HG03520 (cell line): ENCODE measurements at regions not wholly inside any gene's neighbourhood (a gene's known extent, or its start where the extent isn't known, plus 50 kb on each side); places are given as distances from the start of the nearest gene placed in this dataset.

Source experiments
- ATAC-seq: cut with Tn5 transposase; IDR thresholded peaks from one replicate; pipeline ENCODE4 v1.9.1; 2021; ENCODE audit warnings: mild to moderate bottlenecking, moderate library complexity; ENCODE audit not compliant: unreplicated experiment

- no peak for ATAC-seq
Observed at GRCh38 chr3:177824190-177824786, 627.0 kb upstream of the TBL1XR1 start.

DNA sequence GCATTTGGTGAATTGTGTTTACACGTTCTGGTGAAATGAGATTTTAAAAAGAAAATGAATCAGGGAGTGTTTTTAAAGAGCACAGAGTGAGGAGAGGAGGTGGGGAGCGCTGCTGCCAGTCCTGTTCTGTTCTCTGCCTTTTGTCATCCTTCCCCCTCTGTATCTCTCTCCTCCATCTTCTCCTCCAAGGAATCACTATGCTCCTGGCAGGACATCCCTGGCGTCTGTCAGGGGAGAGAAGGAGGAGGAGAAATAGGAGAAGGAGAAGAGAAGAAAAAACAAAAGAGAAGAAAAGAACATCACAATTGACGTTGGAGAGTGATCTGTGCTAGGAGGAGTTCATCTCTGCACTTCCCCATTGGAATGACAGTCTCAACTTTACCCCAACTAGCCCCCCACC is 627.6 kb upstream of the TBL1XR1 start:
- no peak for ATAC-seq

DNA sequence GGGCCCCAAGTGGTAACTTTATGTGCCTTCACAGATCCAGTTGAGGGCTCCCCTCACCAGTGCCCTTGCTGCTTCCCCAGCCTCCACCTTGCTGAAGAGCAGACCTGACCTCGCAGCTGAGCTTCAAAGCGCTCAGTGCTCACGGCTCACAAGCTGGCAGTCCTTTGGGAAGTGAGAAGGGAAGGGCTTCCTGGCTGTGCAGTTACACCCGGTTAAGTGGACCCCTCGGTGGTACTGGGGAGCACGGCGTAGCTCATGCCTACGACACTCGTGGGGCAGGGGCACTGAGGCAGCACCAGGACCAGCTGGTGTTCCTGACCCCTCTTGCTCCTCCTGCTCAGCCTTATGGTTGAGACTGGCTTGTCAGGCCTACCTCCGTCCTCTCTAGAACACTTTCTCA is 629.0 kb upstream of the TBL1XR1 start:
- ATAC-seq: no peak

DNA sequence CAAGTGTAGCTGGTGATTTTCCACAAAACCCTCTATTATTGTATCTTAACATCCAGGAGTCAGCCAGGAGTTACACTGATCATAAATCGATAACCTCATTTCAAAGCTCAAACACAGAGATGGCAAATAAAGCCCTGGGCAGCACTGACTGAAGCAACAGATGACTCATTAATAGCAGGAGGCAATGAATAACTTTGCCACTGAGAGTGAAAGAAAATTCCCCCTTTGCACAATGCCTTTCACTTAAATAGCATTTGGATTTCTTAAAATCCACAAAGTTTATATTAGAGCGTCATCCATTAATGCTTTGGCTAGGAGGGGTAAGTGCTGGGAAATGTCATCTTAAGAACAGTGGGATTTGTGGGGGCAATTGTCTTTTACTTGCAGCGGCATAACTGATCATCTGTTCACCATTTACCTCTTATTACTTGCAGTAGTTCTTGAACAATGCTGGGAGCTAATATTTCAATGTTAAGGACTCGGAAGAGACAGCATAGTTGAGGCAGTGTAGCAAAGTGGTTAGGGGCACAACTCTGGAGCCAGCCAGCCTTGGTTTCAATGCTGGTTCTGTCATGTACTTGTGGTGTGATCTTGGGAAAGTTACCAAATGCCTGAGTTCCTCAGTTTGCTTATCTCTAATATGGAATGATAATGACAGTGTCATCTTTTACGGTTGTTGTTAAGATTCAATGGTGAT is 630.4 kb upstream of the TBL1XR1 start:
- ATAC-seq: no peak

- ATAC-seq: no peak
Observed at GRCh38 chr3:177828208-177828565, 630.9 kb upstream of the TBL1XR1 start.

DNA sequence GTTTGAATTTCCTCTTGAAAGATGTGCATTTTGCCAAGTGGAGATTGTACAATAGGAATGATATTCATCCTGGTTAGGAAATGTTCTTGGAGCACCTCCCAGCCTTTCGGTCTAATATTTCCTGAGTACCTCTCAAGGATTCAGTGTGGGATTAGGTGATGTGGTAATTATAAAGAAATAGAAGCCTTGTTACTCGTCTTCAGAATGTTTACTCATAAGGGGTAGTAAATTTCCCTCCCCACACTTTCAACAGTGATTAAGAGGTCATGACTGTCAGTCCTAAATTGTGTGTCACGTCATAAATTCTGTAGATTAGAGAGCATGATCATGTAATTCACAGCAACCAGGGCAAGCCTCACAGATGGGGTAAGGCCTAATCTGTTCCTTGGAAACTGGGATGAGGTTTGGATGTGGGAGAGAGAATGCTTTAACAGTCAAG is 633.1 kb upstream of the TBL1XR1 start:
- ATAC-seq: no peak

DNA sequence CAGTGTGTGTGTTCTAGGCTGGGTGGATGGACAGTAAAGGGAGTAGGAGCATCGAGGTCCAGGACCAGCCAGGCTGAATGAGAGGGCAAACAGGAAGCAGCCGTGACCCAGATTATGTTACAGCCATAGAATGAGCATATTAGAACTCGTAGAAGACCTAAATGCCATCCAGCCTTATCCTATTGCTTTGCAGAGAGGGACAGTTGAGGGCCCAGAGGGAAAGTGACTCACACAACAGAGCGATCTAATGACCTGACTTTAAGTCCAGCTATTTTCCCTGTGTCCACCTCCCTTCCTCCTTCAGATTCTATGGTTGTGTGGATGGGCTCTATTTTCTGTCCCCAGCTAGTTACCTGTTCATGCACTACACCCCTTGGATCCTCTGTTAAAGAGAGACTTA is 634.1 kb upstream of the TBL1XR1 start:
- ATAC-seq: no peak

- ATAC-seq: no peak
Observed at GRCh38 chr3:177832880-177833279, 635.6 kb upstream of the TBL1XR1 start.

DNA sequence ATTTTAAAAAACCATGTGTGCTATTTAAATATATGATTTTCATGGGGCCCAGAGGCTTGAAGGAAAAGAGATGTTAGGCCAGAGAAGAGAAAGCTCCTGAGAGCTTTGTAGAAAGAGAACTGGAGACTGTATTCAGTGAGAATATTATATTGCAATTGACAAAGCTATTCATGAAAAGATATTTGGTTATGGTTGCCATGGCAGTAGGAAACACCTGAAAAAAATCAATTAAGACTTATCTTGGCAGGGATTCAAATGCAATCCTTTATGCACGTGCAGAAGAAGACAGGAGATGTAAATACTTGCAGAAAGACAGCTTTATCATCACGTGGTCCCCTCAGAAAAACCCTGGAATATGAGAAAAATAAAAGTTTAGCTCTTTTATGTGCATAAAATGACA is 636.0 kb upstream of the TBL1XR1 start:
- ATAC-seq: no peak

- ATAC-seq: no peak
Observed at GRCh38 chr3:177835008-177835407, 637.7 kb upstream of the TBL1XR1 start.

- no peak for ATAC-seq
Observed at GRCh38 chr3:177835917-177836316, 638.6 kb upstream of the TBL1XR1 start.

DNA sequence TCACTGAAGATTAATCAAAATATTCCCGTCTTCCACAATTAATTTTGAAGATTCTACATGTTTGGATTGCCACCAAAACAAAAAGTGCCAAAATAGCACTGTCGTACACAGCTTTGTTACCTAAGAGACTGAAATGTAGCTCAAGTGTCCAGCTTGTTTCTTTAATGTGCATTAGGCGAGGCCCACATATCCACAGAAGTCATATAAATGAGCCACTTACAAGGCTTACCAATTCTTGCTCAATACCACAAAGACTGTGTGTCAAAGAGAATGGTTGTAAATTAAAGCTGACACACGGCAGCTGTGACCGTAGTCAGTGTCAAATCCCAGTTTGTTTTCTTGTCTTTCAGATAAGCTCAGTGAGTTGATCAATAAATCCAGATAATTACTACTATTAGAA is 639.4 kb upstream of the TBL1XR1 start:
- ATAC-seq: no peak

- ATAC-seq: no peak
Observed at GRCh38 chr3:177837951-177838655, 640.8 kb upstream of the TBL1XR1 start.

DNA sequence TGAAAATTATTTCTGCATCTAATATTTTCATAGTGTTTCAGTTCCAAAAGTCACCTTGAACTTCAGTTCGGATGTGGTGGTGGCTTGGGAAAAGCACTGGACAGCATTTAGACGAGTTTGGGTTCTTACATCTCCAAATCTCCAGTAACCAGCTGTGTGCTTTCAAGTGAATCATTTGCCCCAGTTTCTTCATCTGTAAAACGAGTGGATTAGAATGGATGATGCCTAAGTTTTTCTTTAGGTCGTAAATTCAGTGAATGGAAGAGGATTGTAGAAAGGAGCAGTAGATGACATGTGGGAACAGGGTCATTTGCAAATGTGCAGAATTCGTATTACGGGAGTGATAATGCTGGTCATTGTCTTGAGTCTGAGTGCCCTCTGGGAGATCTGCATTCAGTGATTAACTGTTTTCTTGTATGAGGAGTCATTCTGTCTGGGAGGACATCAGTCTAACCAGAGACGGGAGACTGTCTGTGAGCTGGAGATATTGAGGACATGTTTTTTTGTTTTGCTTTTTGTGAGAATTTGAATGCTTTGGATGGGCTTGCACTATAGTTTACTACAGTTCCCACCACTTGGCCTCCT is 641.6 kb upstream of the TBL1XR1 start:
- no peak for ATAC-seq

DNA sequence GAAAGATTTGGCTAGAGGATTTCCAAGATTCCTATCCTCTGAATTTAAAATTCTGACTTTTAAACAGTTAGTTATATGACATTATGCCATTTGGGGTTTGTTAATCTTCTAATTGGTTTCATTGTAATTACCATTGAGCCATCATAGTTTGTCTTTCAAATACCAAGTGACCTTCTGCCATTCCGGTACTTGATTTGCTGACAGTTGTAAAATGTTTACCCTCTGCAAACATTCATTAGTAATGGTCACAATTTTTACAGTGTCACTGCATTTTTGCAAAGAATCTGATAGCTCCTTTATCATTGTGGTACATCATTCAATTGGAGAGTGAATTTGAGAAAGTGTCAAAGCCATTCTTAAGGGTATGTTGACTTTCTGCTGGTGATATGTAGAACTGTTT is 645.0 kb upstream of the TBL1XR1 start:
- ATAC-seq: no peak

GRCh38 chr3:177842743-177843734 is 645.8 kb upstream of the TBL1XR1 start:
- peak; percentile 81 for ATAC-seq

GRCh38 chr3:177852001-177852807 is 654.9 kb upstream of the TBL1XR1 start:
- ATAC-seq: no peak

GRCh38 chr3:177855021-177855420 is 657.7 kb upstream of the TBL1XR1 start:
- ATAC-seq: no peak

DNA sequence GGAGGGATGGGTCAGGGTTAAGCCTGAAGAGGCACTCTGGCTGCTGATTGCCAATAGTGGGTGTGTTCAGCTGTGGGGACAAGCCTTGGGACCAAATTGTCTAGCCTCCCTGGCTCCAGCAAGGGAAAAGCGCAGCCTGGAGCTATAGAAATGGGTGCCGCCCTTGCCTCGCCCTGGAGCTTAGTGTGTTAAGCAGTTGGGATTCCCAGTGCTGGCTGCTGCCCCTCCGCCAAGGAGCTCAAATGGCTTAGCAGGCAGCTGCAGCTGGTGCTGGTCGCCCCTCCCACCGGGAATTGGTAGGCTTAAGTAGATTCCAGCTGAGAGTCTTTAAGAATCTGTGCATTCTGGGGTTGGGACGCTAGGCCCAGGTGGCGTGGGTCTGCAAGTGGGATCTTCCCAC is 662.9 kb upstream of the TBL1XR1 start:
- ATAC-seq: no peak

DNA sequence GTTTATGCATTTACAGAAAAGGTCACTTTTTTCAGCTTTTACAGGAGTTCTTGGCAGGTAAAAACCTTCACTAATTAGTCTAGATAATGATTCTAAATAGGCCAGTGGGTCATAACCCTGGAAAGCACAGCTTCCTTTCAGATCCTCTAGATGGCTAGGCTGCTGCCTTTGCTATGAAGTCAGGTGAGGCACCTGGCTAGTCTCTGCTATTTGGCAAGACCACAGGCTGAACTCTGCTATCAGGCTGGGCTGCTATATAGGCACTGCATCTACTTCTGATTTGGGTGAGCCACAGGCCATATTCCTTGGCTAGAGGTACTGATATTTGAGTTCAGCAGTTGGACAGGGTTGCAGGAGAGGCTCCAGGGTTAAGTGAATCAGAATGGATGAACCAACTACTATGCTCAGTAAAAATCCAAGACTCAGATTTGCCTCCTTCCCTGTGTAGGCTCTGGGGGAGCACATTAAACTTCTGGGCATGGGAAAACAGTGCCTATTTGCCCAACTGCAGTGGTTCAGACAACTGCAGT is 665.7 kb upstream of the TBL1XR1 start:
- ATAC-seq: no peak
